K562 (cell line): ENCODE measurements at regions not wholly inside any gene's neighbourhood (a gene's known extent, or its start where the extent isn't known, plus 50 kb on each side); places are given as distances from the start of the nearest gene placed in this dataset.

Source experiments
- NR2C2 ChIP-seq, 2 experiments: fragments of 200-800 bp in 1 of 2; sonication (Bioruptor generic) in 1 of 2; sonication (generic) in 1 of 2; formaldehyde crosslinking in 1 of 2; IDR thresholded peaks; 2 replicates each; pipeline versions ENCODE4 v1.6.1 to v1.8.0; 2016 to 2022; ENCODE audit warnings: mild to moderate bottlenecking in 1 of 2, missing compliant biosample characterization in 1 of 2, missing genetic modification characterization in 1 of 2, missing genetic modification reagents in 1 of 2
- NR3C1 ChIP-seq: sonication (generic); formaldehyde crosslinking; IDR thresholded peaks from 2 replicates; pipeline ENCODE4 v1.8.1; 2022; ENCODE audit warnings: missing genetic modification reagents
- RBM17 ChIP-seq: fragments of 200-400 bp; formaldehyde crosslinking; IDR thresholded peaks from 2 replicates; pipeline ENCODE4 v1.6.1; 2017; ENCODE audit warnings: low read depth, mild to moderate bottlenecking, low read length, borderline replicate concordance
- SIX5 ChIP-seq, 2 experiments: IDR thresholded peaks; 2 replicates each; pipeline ENCODE4 v1.6.1; 2011; ENCODE audit warnings: low read length in 2 of 2, borderline replicate concordance in 1 of 2, low read depth in 1 of 2, mild to moderate bottlenecking in 1 of 2, moderate library complexity in 1 of 2; ENCODE audit not compliant: insufficient read depth in 1 of 2
- STAT6 ChIP-seq: sonication (generic); formaldehyde crosslinking; IDR thresholded peaks from 2 replicates; pipeline ENCODE4 v1.8.1; 2023; ENCODE audit warnings: mild to moderate bottlenecking, missing genetic modification reagents
- TGIF2 ChIP-seq: sonication (generic); formaldehyde crosslinking; IDR thresholded peaks from 2 replicates; pipeline ENCODE4 v1.8.1; 2022; ENCODE audit warnings: mild to moderate bottlenecking, missing genetic modification reagents, moderate library complexity
- ZNF263 ChIP-seq: sonication (generic); formaldehyde crosslinking; IDR thresholded peaks from 2 replicates; pipeline ENCODE4 v1.8.0; 2022; ENCODE audit warnings: mild to moderate bottlenecking, missing genetic modification reagents, borderline replicate concordance
- TF ChIP-seq, protein P1 (sequence below): fragments of 450-650 bp; formaldehyde crosslinking; conservative IDR thresholded peaks from 2 replicates; pipeline ENCODE4 v1.4.0; 2022; ENCODE audit warnings: mild to moderate bottlenecking, missing genetic modification characterization
- TF ChIP-seq, protein P2 (sequence below): fragments of 200-800 bp; sonication (Bioruptor generic); IDR thresholded peaks from 2 replicates; pipeline ENCODE4 v1.6.1; 2017; ENCODE audit warnings: missing genetic modification characterization, missing compliant biosample characterization

- TF ChIP-seq NR2C2 (CRISPR knock-in tag; IDR thresholded peaks at IDR 0.05) (no peak), NR2C2 (tag; IDR thresholded peaks at IDR 0.05) (no peak), STAT6 (CRISPR knock-in tag) (no peak), ZNF263 (CRISPR knock-in tag) (no peak), RBM17 (no peak), TGIF2 (CRISPR knock-in tag) (no peak), NR3C1 (CRISPR knock-in tag) (no peak), SIX5 (IDR thresholded peaks at IDR 0.05; ENCODE audit: borderline replicate concordance in 1 of 2, insufficient read depth in 1 of 2, low read depth in 1 of 2, low read length in 2 of 2) (no peak)
- TF ChIP-seq, protein P1, sequence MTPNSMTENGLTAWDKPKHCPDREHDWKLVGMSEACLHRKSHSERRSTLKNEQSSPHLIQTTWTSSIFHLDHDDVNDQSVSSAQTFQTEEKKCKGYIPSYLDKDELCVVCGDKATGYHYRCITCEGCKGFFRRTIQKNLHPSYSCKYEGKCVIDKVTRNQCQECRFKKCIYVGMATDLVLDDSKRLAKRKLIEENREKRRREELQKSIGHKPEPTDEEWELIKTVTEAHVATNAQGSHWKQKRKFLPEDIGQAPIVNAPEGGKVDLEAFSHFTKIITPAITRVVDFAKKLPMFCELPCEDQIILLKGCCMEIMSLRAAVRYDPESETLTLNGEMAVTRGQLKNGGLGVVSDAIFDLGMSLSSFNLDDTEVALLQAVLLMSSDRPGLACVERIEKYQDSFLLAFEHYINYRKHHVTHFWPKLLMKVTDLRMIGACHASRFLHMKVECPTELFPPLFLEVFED = no peak
- TF ChIP-seq, protein P2, sequence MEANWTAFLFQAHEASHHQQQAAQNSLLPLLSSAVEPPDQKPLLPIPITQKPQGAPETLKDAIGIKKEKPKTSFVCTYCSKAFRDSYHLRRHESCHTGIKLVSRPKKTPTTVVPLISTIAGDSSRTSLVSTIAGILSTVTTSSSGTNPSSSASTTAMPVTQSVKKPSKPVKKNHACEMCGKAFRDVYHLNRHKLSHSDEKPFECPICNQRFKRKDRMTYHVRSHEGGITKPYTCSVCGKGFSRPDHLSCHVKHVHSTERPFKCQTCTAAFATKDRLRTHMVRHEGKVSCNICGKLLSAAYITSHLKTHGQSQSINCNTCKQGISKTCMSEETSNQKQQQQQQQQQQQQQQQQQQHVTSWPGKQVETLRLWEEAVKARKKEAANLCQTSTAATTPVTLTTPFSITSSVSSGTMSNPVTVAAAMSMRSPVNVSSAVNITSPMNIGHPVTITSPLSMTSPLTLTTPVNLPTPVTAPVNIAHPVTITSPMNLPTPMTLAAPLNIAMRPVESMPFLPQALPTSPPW (CRISPR knock-in tag) = no peak
These were observed 85.3 kb downstream of the C3orf38 start (continued) for GRCh38 chr3:88235102-88235501.
